ENCODE measurements at regions not wholly inside any gene's neighbourhood (a gene's known extent, or its start where the extent isn't known, plus 50 kb on each side); places are given as distances from the start of the nearest gene placed in this dataset.

GRCh38 chr2:128438091-128438490 is 119.4 kb upstream of the HS6ST1 start:
- Histone ChIP-seq H3K4me1 (replicated peaks; ENCODE audit: insufficient read depth) (0 out of 2 replicates have a peak, but pooled peaks cover 5% of the 10 kb centered on the region), H3K4me2 (no peak overlapping the region), H3K27me3 (ENCODE audit: insufficient read depth, low read depth) (no peaks in the 10 kb centered on the region), H3K36me3 (ENCODE audit: low read depth) (no peaks in the 10 kb centered on the region), H2AFZ (no peak overlapping the region), H3K27ac (no peak overlapping the region), H4K20me1 (ENCODE audit: insufficient read depth) (no peaks in the 10 kb centered on the region), H3K9me2 (ENCODE audit: insufficient read depth) (no peaks in the 10 kb centered on the region), H3K4me3 (no peak overlapping the region), H3K79me2 (ENCODE audit: low read depth) (no peaks in the 10 kb centered on the region), H3F3A (ENCODE audit: insufficient read depth, low read depth) (no peaks in the 10 kb centered on the region), H3K9me3 (ENCODE audit: insufficient read depth, low read depth) (no peaks in the 10 kb centered on the region)
- intact Hi-C loops (cut with micrococcal nuclease; ENCODE audit: unreplicated experiment) = no loop called here
- ChIA-PET CTCF (no interaction called here), POLR2A (ENCODE audit: unreplicated experiment) (no interaction called here)
- no peak for TF ChIP-seq EZH2 (IDR thresholded peaks at IDR 0.05; ENCODE audit: low read depth)
- no peak for TF ChIP-seq CTCF (conservative IDR thresholded peaks at IDR 0.05)
- DNase-seq = no peak
- BruUV-seq (replicated peaks) = no TSS peak

- Histone ChIP-seq H4K20me1 (ENCODE audit: insufficient read depth) (no peaks in the 10 kb centered on the region), H3K36me3 (ENCODE audit: low read depth) (no peaks in the 10 kb centered on the region), H3K27ac (no peak overlapping the region), H2AFZ (no peak overlapping the region), H3K9me2 (ENCODE audit: insufficient read depth) (no peaks in the 10 kb centered on the region), H3K4me2 (no peak overlapping the region), H3K79me2 (ENCODE audit: low read depth) (no peaks in the 10 kb centered on the region), H3F3A (ENCODE audit: insufficient read depth, low read depth) (no peaks in the 10 kb centered on the region), H3K27me3 (ENCODE audit: insufficient read depth, low read depth) (no peaks in the 10 kb centered on the region), H3K4me3 (no peak overlapping the region), H3K4me1 (replicated peaks; ENCODE audit: insufficient read depth) (0 out of 2 replicates have a peak, but pooled peaks cover 5% of the 10 kb centered on the region), H3K9me3 (ENCODE audit: insufficient read depth, low read depth) (no peaks in the 10 kb centered on the region)
- no peak for DNase-seq
- intact Hi-C loops (cut with micrococcal nuclease; ENCODE audit: unreplicated experiment) = no loop called here
- POLR2A ChIA-PET (ENCODE audit: unreplicated experiment) = no interaction called here
- BruUV-seq (replicated peaks) = no TSS peak
- TF ChIP-seq CTCF (conservative IDR thresholded peaks at IDR 0.05) = no peak
- TF ChIP-seq EZH2 (IDR thresholded peaks at IDR 0.05; ENCODE audit: low read depth) = no peak
- CTCF ChIA-PET = no interaction called here
Measured at GRCh38 chr2:128438586-128438985, 119.9 kb upstream of the HS6ST1 start.

- 0 out of 2 replicates have a peak, but pooled peaks cover 5% of the 10 kb centered on the region for H3K4me1 ChIP-seq (replicated peaks; ENCODE audit: insufficient read depth)
- H3K36me3 ChIP-seq (ENCODE audit: low read depth) = no peaks in the 10 kb centered on the region
- no peak for DNase-seq
- H3K79me2 ChIP-seq (ENCODE audit: low read depth) = no peaks in the 10 kb centered on the region
- no peak overlapping the region for H3K4me3 ChIP-seq
- no peak overlapping the region for H2AFZ ChIP-seq
- POLR2A ChIA-PET (ENCODE audit: unreplicated experiment) = interaction anchor here (0.7 kb wide), 1 partner anchor 76 kb away, joined by 3 read pairs; no protein-coding TSS in a partner anchor
- TF ChIP-seq EZH2 (IDR thresholded peaks at IDR 0.05; ENCODE audit: low read depth) (no peak), CTCF (conservative IDR thresholded peaks at IDR 0.05) (no peak)
- H3K9me3 ChIP-seq (ENCODE audit: insufficient read depth, low read depth) = no peaks in the 10 kb centered on the region
- BruUV-seq (replicated peaks) = no TSS peak
- H3K9me2 ChIP-seq (ENCODE audit: insufficient read depth) = no peaks in the 10 kb centered on the region
- H3F3A ChIP-seq (ENCODE audit: insufficient read depth, low read depth) = no peaks in the 10 kb centered on the region
- H3K27ac ChIP-seq = no peak overlapping the region
- intact Hi-C loops (cut with micrococcal nuclease; ENCODE audit: unreplicated experiment) = no loop called here
- no peaks in the 10 kb centered on the region for H4K20me1 ChIP-seq (ENCODE audit: insufficient read depth)
- no peaks in the 10 kb centered on the region for H3K27me3 ChIP-seq (ENCODE audit: insufficient read depth, low read depth)
- H3K4me2 ChIP-seq = no peak overlapping the region
- CTCF ChIA-PET = no interaction called here
Measured at GRCh38 chr2:128439031-128439790, 120.5 kb upstream of the HS6ST1 start.
